Cardiac septum (tissue), 1 donor: ENCODE measurements at regions not wholly inside any gene's neighbourhood (a gene's known extent, or its start where the extent isn't known, plus 50 kb on each side); places are given as distances from the start of the nearest gene placed in this dataset.
"Not testable (repeated sequence)": the region's sequence is repeated elsewhere in the genome, so short reads cannot be mapped to it uniquely, and the experiment has no call there.

Experiments used
- DNase-seq: peaks from one replicate; pipeline ENCODE4 v3.0.0-alpha.2; 2020; ENCODE audit warnings: low spot score
- intact Hi-C: fragments of 100-400 bp; cut with DNase I; formaldehyde crosslinking; loops from one replicate; pipeline ENCODE4 v1.14.0; 2022
- donor health status: DM: no; HTN: no; CAD: no.

DNA sequence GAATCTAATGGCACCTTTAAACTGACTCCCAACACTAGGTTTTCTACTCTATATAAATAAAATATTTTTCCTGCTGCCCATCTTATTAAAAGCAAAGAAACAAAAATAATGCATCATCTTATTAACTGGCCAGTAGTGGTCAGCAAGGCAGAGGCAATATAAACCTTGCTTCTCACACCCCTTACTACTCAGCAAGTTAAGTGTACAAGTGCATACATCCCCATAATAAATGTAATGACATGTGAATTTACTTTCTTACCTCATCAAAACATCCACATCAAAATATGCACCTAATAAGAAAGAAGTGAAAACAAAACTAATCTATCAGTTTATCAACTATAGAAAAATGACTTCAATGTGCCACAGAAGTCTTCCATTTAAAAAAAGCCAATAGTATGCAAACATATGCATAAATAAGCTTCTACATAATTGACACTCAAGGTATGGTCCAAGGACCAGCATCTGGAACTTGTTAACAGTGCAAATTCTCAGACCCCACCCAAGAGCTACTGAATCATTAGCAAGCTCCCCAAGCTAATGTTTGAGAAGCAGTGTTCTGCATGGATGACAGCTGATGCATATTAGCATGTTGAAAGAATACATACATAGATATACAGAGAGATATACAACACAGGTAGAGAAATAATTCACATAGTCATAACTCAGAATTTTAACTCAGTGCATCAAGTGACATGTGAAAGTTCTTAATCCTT, 182.7 kb downstream of the C7orf25 start:
- intact Hi-C loops = no loop called here
- no peak for DNase-seq

DNA sequence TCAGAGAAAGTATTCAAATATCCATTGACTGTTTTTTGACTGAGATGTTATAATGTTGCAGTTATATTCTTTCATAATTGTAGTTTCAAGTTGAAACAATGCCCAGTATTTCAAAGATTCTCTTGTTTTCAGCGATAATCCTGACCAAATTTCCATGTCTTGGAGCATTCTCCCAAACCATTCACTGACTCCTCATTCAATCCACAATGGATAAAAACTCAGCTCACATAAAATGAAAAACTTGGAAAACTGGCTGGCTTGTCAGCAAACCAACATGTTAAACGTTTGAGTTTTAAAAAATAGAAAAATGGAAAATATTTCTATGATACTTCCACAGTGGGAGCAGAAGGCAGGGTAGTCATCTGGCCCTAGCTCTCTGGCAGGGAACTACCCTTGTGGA, 184.4 kb downstream of the C7orf25 start:
- no peak for DNase-seq
- intact Hi-C loops = no loop called here

DNA sequence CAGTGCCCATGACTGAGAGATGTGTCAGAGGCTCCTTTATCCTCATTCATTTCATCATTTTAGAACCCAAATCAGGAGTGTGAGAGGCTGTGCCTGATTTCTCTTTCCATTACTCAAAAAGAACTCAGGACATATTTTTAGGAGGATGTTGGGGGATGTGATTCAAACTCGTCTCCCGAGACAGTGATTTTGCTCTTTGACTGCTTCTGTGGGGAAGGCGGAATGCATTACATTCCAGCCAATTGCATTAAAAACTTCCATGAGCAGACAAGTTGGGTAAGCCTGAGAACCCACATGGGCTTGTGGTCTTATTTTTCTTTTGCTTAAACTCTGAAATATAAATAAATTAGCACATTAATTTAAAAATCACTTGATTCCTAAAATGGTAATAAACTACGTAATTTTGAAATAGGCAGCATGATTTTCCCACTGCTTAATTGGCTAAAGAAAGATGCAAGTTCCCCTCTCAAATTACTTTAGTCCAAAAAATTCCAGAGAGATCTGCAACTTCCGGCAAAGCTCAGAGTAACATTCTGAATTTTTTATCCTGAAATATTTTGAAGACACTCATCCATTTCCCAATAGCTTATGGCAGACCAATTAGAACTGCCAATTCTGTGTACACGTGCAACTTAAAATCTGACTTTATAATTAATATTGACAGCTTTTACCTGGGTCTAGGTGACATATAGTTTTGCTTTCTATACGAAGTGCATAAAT, 185.6 kb downstream of the C7orf25 start:
- DNase-seq = no peak
- intact Hi-C loops = no loop called here

DNA sequence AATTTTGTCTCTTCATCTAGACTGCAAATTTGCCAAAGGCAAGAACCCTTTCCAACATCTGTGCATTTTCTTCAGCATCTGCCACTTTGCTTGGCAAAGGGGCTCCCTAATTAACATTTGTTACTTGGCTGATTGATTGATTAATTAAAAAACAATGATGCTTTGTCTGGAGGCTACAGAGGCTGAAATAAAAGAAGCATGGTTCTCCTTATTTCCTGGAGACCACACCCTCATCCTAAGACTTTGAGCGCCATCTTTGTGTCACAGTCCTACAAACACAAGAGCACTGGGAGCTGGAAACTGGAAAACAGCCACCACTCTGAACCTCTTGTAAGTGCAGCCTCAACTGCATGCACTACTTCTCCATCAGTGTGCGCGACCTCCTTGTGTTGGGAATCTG, 189.2 kb downstream of the C7orf25 start:
- no peak for DNase-seq
- intact Hi-C loops = no loop called here

DNA sequence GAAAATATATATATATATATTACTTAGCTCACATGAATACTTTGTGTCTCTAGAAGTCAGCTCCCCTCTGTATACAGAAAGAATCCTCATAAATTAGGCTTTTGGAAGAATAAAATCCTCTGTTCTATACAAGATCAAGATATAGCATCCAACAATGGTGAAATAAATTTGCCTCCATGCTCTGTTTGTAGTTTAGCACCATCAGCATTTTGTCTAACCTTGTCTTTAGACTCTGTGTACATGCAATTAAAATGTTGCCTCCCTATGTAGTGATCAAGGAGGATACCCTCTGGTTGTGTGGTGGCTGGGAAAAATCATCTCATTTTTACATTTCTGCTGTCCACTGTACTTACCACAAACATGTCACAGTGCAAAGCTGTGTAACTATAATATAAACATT, 189.7 kb downstream of the C7orf25 start:
- DNase-seq = no peak
- intact Hi-C loops = no loop called here

DNA sequence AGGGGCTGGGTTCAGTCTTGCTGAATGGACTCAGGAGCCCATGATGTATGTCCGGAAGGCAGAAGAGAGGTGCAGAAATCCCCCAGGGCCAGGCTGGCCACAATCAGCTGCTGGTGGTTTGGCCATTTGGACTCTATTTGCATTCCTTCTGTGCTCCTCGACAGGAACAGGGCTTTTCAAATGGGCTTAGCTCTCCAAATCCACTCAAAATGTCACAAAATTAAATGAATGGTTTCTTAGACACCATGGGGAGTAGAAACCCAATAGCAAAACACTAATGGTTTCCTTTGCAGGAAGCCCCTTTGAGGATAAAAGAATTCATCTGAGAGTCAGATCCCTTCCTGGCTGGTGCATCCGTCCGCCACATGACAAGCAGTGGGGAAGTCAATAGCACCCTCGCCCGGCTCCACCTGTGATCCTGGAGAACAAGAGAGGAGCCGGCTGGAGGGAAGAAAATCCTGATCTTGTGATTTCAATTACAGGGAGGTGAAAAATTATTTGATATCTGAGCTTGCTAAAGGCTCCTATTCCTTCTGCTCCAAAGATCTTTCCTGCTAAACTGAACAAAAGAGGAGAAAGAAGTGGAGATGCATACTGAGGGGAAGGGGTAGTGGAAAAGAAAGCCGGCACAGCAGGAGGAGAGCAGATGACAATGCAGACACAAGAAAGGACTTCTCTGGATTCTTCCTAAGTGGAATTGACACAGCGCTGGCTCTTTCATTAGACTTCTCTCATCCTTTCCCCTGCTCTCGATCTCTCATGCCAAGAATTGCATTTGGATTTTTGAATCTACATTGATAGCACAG, 190.7 kb downstream of the C7orf25 start:
- intact Hi-C loops = no loop called here
- DNase-seq = no peak

DNA sequence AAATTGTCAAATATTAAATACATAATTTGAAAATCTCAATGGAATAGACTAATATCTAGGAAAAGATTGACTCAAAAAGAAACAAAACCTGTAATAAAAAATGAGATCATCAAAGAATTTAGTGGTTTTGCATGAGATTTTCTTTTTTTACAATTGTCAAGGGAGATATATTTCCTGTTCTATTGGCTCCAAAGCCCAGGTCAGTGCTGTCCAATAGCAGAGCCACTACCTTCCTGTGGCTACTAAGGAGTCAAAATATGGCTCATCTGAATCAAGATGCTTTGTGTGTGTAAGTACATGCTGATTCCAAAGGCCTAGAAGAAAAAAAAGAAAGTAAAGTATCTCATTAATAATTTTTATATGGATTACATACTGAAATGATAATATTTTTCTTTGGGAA, 191.9 kb downstream of the C7orf25 start:
- intact Hi-C loops = no loop called here
- DNase-seq = no peak

DNA sequence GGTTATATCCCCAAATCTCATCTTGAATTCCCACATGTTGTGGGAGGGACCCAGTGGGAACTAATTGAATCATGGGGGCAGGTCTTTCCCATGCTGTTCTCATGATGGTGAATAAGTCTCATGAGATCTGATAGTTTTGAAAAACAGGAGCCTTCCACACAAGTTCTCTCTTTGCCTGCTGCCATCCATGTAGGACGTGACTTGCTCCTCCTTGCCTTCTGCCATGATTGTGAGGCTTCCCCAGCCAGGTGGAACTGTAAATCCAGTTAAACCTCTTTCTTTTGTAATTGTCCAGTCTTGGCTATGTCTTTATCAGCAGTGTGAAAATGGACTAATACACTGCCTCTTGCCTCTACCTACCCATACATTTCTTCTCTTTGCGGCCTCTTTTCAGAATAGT, 193.4 kb downstream of the C7orf25 start:
- DNase-seq, intact Hi-C loops: not testable (repeated sequence)

DNA sequence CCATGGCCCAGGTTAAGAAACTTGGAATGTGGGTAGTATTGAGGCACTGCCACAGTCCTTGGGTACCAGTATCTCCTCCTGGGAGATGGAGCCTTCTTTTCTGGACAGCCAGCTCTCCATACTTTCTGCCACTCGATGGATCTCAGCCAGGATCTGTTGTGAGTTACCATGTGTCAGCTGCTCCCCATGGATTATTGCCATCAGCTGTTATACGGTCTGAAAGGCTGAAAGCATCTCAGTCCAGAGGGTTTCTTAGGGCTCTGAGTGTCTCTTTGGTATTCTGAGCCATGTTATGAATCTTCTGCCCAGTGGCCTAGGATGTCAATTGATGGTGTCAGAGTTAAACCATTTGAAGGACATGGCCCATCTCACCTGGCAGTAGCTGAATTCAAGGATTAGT, 197.5 kb downstream of the C7orf25 start:
- intact Hi-C loops = no loop called here
- DNase-seq = no peak

DNA sequence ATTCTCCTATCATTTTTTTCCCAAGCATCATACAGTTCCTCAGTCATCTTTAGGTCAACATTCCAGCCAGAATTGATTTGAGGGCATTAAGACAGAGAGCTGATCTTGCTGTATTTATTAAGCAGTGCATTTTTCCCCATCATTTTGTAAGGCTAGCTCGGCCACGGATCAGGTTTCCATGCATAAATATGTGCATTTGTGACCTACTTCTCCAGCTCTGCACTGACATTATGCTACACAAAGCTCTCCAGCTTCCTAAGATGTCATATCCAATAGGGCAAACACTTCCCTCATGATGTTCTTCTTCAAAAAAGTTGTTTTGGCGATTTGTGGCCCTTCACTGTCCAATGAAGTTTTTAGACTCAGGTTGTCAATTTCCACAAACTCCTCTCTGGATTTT, 202.6 kb downstream of the C7orf25 start:
- no peak for DNase-seq
- intact Hi-C loops = no loop called here

DNA sequence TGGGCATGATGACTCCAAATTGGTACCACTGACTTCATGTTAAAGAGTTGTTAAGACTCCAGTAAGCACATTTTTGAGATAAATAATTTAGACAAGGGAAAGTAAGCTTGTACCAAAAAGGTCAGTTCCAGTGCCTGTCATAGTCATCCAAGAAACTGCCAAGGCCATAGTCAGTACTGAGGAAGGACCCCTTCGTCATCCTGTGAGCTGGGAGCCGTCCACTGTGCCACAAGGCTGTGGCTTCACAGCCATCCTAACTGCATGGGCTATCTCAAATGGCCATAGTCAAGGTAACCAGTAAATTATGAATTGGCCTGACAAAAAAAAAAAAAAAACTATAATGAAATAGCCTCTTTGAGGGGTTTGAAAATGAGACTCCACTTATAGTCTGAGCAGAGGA, 207.2 kb downstream of the C7orf25 start:
- no peak for DNase-seq
- intact Hi-C loops = no loop called here

DNA sequence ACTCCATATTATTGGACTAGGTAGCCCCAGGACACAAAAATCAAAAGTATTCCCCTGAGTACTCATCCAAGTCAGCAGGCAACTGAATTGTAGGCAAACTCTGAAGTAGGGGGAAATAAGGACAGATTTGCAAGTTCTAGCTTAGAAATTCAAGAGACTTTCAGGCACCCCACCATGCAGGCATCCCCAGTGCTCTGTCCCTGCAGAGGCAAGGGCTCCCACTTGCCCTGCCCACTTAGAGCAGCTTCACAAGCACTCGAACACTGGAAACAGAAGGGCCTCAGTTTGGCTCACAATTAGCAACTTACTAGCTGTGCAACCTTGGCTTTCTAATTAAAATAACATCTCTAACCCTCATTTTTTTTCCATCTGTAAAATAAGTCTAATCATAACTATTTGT, 209.2 kb downstream of the C7orf25 start:
- intact Hi-C loops = no loop called here
- no peak for DNase-seq

DNA sequence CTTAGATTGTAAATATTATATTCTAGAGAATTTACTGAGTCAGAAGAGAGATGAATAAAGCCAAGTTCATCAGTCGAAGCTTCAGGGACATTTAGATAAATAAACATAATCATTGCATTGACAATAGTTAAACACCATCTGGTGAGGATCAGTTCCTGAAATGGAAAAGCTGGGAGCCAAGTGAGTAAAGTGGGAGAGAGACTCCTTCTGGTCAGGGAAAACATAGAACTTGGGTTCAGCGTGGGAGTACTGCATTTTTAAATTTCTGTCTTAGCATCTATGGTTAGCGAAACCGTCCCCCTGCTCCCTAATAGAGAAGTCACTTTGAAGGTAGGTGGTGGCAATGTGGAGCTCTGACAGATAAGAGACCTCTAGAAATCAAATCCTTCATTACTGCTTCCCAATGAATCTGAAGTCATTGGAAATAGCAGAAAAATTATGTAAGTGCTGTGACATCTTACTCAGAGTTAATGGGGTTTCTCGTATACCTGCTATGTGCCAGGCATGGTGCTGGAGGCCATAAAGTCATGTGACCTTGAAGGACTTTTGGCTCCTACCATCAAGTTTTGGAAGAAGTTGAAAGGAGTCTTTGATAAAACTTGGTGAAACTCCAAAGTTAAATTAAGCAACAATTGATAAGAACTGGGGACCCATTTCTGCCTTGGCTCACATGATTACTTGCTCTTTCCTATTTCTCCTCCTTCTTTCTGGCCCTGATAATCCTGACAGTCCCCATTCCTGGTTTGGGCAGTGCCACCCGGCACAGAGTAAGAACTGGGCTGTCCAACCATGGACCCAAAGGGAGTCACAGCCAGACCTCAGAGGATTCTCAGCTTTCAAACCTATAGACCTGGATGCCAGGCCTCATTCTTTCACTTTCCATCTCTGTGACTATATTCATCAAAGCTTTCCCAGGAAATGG, 211.2 kb downstream of the C7orf25 start:
- intact Hi-C loops = no loop called here
- DNase-seq = no peak

DNA sequence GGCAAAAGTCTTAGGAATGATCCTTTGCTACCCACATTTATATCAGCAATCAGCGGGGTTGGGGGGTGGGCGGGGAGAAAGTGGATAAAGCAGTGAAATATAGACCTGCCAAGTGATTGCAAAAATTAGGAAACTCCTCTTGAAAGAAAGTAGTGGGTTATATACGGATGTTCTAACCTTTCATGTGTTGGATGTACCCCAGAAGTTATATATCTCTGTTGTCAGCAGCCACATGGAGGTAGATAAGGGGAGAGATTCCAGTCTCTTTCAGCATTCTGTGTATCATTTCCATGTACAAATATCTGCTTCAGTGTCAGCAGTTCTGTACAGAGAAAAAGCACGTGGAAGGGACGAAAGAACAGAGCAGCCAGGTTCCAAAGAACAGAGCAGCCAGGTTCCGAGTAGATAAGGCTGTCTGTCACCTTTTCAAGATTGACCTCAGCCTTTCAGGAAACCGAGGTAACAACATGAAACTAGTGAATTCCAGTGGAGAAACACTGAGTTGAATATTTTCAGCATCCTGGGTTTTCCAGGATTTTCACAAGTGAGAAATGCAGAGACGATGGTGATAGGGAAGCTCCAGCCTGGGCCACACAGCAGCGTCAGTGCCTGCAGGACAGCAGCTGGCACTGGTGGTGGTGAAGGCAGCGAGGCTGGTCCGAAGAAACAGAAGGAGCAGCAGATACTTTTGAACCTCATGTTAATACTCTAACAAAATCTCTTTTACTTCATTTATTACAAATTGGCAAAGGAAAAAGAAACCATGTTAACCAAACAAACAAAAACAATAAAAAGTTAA, 212.3 kb downstream of the C7orf25 start:
- intact Hi-C loops = no loop called here
- no peak for DNase-seq

DNA sequence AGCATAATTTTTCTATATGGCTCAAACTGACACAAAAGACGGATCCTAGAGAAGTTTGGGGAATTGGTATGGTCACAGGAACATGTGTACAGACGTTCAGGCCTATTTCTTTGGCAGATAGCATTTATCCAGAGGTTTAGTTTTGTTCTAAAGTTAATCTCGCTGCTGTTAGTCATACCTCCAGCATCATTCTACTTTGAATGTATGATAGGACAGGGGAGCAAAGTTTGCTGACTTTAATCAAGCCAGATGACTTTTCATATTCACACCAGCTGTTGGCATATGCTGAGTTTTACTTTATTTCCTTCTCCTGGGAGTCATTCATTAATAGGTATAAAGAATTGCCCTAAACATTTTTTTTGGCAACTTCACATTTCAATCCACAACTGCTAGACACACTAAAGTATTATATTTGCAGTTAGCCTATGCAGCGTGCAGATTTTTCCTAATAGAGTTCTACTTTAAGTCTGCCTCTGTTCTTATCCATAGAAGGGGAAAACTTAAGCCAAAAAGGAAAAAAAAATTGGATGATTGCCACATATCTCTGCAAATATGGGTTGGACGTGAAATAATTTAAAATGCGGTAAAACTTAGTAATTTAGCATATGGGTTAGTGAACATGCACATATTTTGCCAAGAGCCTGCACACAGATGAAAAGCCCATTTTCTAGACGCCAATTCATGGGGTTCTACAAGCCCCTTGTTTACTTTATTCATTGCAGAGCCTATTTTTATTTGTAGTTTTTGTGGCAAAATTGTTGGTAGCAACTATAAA, 213.1 kb downstream of the C7orf25 start:
- no peak for DNase-seq
- intact Hi-C loops = no loop called here

DNA sequence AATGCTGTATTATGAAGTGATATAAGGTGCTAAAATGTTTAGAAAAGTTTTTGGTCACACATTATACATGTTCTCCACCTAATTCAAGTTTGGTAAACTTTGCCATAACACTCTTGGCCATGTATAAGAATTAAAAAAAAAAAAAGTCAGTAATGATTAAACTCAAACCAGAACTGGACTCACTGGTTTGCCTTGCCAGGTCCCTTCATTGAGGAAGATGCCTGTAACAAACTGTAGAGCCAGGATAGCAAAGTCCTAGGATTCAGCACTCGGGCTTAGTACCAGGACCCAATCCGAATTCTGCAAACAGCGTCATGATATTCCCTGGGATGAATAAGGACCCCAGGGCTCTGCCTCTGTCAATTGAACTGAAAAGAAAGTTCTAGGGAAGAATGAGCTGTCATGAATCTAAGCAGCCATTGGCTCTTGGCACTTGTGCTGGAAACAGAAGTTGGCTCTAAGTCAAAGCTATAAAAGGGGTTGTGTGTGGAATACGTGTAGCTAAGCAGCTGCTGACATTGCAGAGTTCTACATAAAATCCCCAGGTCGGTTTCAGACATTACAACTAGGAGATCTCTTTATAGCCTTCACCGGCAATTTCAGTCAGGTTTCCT, 216.9 kb downstream of the C7orf25 start:
- intact Hi-C loops = loop anchor here (5.0 kb wide), 1 partner anchor 718 kb away; no protein-coding TSS in a partner anchor
- no peak for DNase-seq

DNA sequence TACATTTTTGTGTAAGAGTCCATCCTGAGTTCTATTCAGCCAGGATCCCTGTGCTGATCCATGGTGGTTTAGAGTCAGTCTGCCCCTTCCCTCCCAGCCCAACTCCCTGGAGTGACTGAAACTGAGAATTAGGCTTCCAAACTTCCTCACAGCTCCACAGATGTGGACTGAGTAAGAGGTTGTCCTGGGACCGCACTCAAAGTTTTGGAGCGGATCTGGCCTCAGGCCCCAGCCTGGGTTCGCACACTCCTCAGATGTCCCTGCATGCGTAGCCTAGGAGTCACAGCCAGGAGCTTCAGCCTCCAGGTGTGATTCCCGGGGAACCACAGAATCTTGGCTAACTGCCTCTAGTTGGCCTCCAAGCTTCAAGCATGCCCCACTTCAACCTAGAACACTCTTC, 218.1 kb downstream of the C7orf25 start:
- DNase-seq = no peak
- intact Hi-C loops = loop anchor here (5.0 kb wide), 1 partner anchor 716 kb away; no protein-coding TSS in a partner anchor

DNA sequence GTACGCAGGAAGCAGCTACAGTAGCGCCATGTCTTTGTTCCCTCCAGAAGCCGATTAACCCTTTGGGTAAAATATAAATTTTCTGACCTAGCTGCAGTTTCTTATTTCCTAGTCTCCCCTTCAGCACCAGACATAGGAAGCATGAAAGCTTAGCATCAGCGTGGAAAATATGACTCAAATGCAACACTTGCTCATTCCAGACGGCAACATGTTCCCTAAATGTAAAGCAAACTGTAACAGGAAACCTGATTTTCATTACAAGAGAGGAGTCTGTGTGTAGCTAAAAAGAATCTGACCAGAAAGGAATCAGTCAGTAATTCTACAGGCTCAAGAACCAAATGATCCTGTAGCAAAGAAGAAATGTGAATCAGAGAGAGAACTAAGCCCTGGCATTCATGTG, 219.2 kb downstream of the C7orf25 start:
- no peak for DNase-seq
- intact Hi-C loops = loop anchor here (5.0 kb wide), 1 partner anchor 715 kb away; no protein-coding TSS in a partner anchor
